Gastroesophageal sphincter (tissue), 4 donors: ENCODE measurements at regions not wholly inside any gene's neighbourhood (a gene's known extent, or its start where the extent isn't known, plus 50 kb on each side); places are given as distances from the start of the nearest gene placed in this dataset.
A peak's percentile ranks its signal among the peaks of the same experiment; 100 is the strongest.

Experiments used
- ATAC-seq: fragments of 150-250 bp; one replicate; pipeline ENCODE4 v1.9.1; 2016; ENCODE audit warnings: mild to moderate bottlenecking, moderate library complexity
- H3K27ac ChIP-seq, 4 donors: fragments of 200-600 bp; sonication (generic) in 3 of 4; 1 replicate in 3 of 4; 2 replicates in 1 of 4; pipeline ENCODE4 v1.5.1; 2016 to 2019
- H3K27me3 ChIP-seq: fragments of 200-600 bp; sonication (generic); one replicate; pipeline ENCODE4 v1.5.1; 2019
- H3K36me3 ChIP-seq, 2 donors: fragments of 200-600 bp; sonication (generic); one replicate each; pipeline ENCODE4 v1.5.1; 2019; ENCODE audit warnings: control low read depth in 1 of 2
- H3K4me1 ChIP-seq, 3 donors: fragments of 200-600 bp; sonication (generic); 1 replicate in 2 of 3; 2 replicates in 1 of 3; pipeline ENCODE4 v1.5.1; 2016 to 2019; ENCODE audit warnings: control low read depth in 2 of 3
- H3K4me3 ChIP-seq, 2 donors: fragments of 200-600 bp; sonication (generic); one replicate each; pipeline ENCODE4 v1.5.1; 2019; ENCODE audit warnings: mild to moderate bottlenecking in 1 of 2, moderate library complexity in 1 of 2
- H3K9me3 ChIP-seq, 3 donors: fragments of 200-600 bp; sonication (generic); one replicate each; pipeline ENCODE4 v1.5.1; 2017 to 2019; ENCODE audit warnings: control low read depth in 2 of 3
- CTCF ChIP-seq, 4 experiments: fragments of 200-600 bp in 2 of 4; fragments of 450-650 bp in 2 of 4; sonication (generic) in 1 of 4; IDR thresholded peaks; one replicate each; pipeline ENCODE4 v1.5.1; 2017 to 2019; ENCODE audit warnings: antibody characterized with exemption in 4 of 4, mild to moderate bottlenecking in 2 of 4, moderate library complexity in 2 of 4
- EP300 ChIP-seq: sonication (generic); formaldehyde crosslinking; IDR thresholded peaks from one replicate; pipeline ENCODE4 v1.6.1; 2017; ENCODE audit warnings: antibody characterized with exemption, mild to moderate bottlenecking
- POLR2A ChIP-seq, 2 donors: fragments of 450-650 bp; IDR thresholded peaks; one replicate each; pipeline ENCODE4 v1.6.1; 2017; ENCODE audit warnings: antibody characterized with exemption in 2 of 2, mild to moderate bottlenecking in 2 of 2, moderate library complexity in 1 of 2
- POLR2AphosphoS5 ChIP-seq: sonication (generic); formaldehyde crosslinking; IDR thresholded peaks from one replicate; pipeline ENCODE4 v1.6.1; 2017; ENCODE audit warnings: antibody characterized with exemption
- WGBS, 2 donors: methylation state at CpG; one replicate each; pipeline ENCODE4 v1.1.5; 2018; ENCODE audit warnings: low coverage in 1 of 2; 5-methylcytosine and 5-hydroxymethylcytosine counted together

GRCh38 chr18:6557057-6557769, 142.5 kb upstream of the L3MBTL4 start:
- no peak overlapping the region for H3K4me3 ChIP-seq
- no peaks in the 10 kb centered on the region for H3K9me3 ChIP-seq
- no peaks in the 10 kb centered on the region for H3K27me3 ChIP-seq
- no peaks in the 10 kb centered on the region for H3K4me1 ChIP-seq
- WGBS, 2 donors = 92 to 94% methylated on average over 2 to 12 of the region's 18 CpGs
- no peak overlapping the region for H3K27ac ChIP-seq
- TF ChIP-seq POLR2A (IDR thresholded peaks at IDR 0.05) (no peak), EP300 (no peak), CTCF (IDR thresholded peaks at IDR 0.05) (no peak), POLR2AphosphoS5 (no peak)
- ATAC-seq = no peak
- H3K36me3 ChIP-seq = no peaks in the 10 kb centered on the region

GRCh38 chr18:6557770-6558248, 143.1 kb upstream of the L3MBTL4 start:
- no peaks in the 10 kb centered on the region for H3K4me1 ChIP-seq
- TF ChIP-seq CTCF (IDR thresholded peaks at IDR 0.05) (no peak), POLR2AphosphoS5 (no peak), POLR2A (IDR thresholded peaks at IDR 0.05) (no peak), EP300 (no peak)
- H3K9me3 ChIP-seq = no peaks in the 10 kb centered on the region
- H3K27me3 ChIP-seq = no peaks in the 10 kb centered on the region
- H3K27ac ChIP-seq = no peak overlapping the region
- no peaks in the 10 kb centered on the region for H3K36me3 ChIP-seq
- 68 to 79% methylated on average over 6 of the region's 8 CpGs for WGBS, 2 donors
- no peak for ATAC-seq
- H3K4me3 ChIP-seq = no peak overlapping the region

GRCh38 chr18:6558446-6559156, 143.9 kb upstream of the L3MBTL4 start:
- Histone ChIP-seq H3K4me3 (no peak overlapping the region), H3K27me3 (no peaks in the 10 kb centered on the region), H3K27ac (no peak overlapping the region), H3K4me1 (no peaks in the 10 kb centered on the region), H3K9me3 (no peaks in the 10 kb centered on the region), H3K36me3 (no peaks in the 10 kb centered on the region)
- 39 to 70% methylated on average over 2 to 7 of the region's 7 CpGs for WGBS, 2 donors
- no peak for ATAC-seq
- TF ChIP-seq POLR2A (IDR thresholded peaks at IDR 0.05) (no peak), POLR2AphosphoS5 (no peak), CTCF (IDR thresholded peaks at IDR 0.05) (no peak), EP300 (no peak)

GRCh38 chr18:6559296-6559695, 144.6 kb upstream of the L3MBTL4 start:
- TF ChIP-seq EP300 = no peak
- TF ChIP-seq POLR2A (IDR thresholded peaks at IDR 0.05) = no peak
- no peak for TF ChIP-seq POLR2AphosphoS5
- no peak for TF ChIP-seq CTCF (IDR thresholded peaks at IDR 0.05)
- no peaks in the 10 kb centered on the region for H3K4me1 ChIP-seq
- H3K9me3 ChIP-seq = no peaks in the 10 kb centered on the region
- H3K36me3 ChIP-seq = no peaks in the 10 kb centered on the region
- WGBS, 2 donors = 63 to 71% methylated on average over 1 of the region's 1 CpG
- H3K4me3 ChIP-seq = no peak overlapping the region
- no peak overlapping the region for H3K27ac ChIP-seq
- ATAC-seq = no peak
- H3K27me3 ChIP-seq = no peaks in the 10 kb centered on the region

GRCh38 chr18:6561016-6561415, 146.3 kb upstream of the L3MBTL4 start:
- peak; percentile 4 for ATAC-seq
- no peaks in the 10 kb centered on the region for H3K9me3 ChIP-seq

More at GRCh38 chr18:6561016-6561415, 146.3 kb upstream of the L3MBTL4 start:
- H3K4me3 ChIP-seq = no peak overlapping the region
- WGBS, 2 donors = 66 to 84% methylated on average over 9 of the region's 9 CpGs
- no peaks in the 10 kb centered on the region for H3K36me3 ChIP-seq
- no peak overlapping the region for H3K27ac ChIP-seq
- no peaks in the 10 kb centered on the region for H3K4me1 ChIP-seq
- TF ChIP-seq POLR2AphosphoS5 (no peak), POLR2A (IDR thresholded peaks at IDR 0.05) (no peak), EP300 (no peak), CTCF (IDR thresholded peaks at IDR 0.05) (no peak)
- H3K27me3 ChIP-seq = no peaks in the 10 kb centered on the region
